Breast epithelium (tissue), 4 donors: ENCODE measurements at regions not wholly inside any gene's neighbourhood (a gene's known extent, or its start where the extent isn't known, plus 50 kb on each side); places are given as distances from the start of the nearest gene placed in this dataset.

Source experiments
- DNase-seq, 2 donors: peaks; one replicate each; pipeline ENCODE4 v3.0.0-alpha.2; 2019; ENCODE audit warnings: low spot score in 2 of 2
- H3K27ac ChIP-seq, 2 donors: fragments of 200-600 bp; sonication (generic) in 1 of 2; one replicate each; pipeline ENCODE4 v1.5.1; 2016 to 2019; ENCODE audit warnings: mild to moderate bottlenecking in 1 of 2
- H3K27me3 ChIP-seq, 2 donors: fragments of 200-600 bp; sonication (generic) in 1 of 2; one replicate each; pipeline versions ENCODE4 v1.5.1 to v1.6.0; 2017 to 2019; ENCODE audit warnings: control low read depth in 1 of 2, mild to moderate bottlenecking in 1 of 2
- H3K36me3 ChIP-seq: fragments of 200-600 bp; one replicate; pipeline ENCODE4 v1.5.1; 2019
- H3K4me1 ChIP-seq, 2 donors: fragments of 200-600 bp; sonication (generic); one replicate each; pipeline ENCODE4 v1.5.1; 2016 to 2019; ENCODE audit warnings: control low read depth in 1 of 2
- H3K4me3 ChIP-seq, 3 donors: fragments of 200-600 bp; sonication (generic); 1 replicate in 2 of 3; 2 replicates in 1 of 3; pipeline ENCODE4 v1.5.1; 2016 to 2019; ENCODE audit warnings: mild to moderate bottlenecking in 3 of 3, moderate library complexity in 2 of 3
- H3K9me3 ChIP-seq, 2 donors: fragments of 200-600 bp; sonication (generic) in 1 of 2; one replicate each; pipeline ENCODE4 v1.5.1; 2016 to 2019; ENCODE audit warnings: control low read depth in 1 of 2
- CTCF ChIP-seq, 3 donors: fragments of 450-650 bp; IDR thresholded peaks; one replicate each; pipeline ENCODE4 v1.5.1; 2016 to 2017; ENCODE audit warnings: antibody characterized with exemption in 3 of 3, mild to moderate bottlenecking in 3 of 3, moderate library complexity in 3 of 3
- POLR2A ChIP-seq: fragments of 450-650 bp; IDR thresholded peaks from one replicate; pipeline ENCODE4 v1.6.1; 2016; ENCODE audit warnings: antibody characterized with exemption, mild to moderate bottlenecking, moderate library complexity
- POLR2AphosphoS5 ChIP-seq, 3 donors: sonication (generic); formaldehyde crosslinking; IDR thresholded peaks; one replicate each; pipeline ENCODE4 v1.6.1; 2017; ENCODE audit warnings: antibody characterized with exemption in 3 of 3
- intact Hi-C: fragments of 100-400 bp; cut with DNase I; formaldehyde crosslinking; loops from one replicate; pipeline ENCODE4 v1.15.1; 2023; ENCODE audit warnings: low total_unique reads

GRCh38 chr22:47629273-47629711 lies 866.8 kb downstream of the TBC1D22A start:
- Histone ChIP-seq H3K9me3 (no peaks in the 10 kb centered on the region), H3K4me3 (no peak overlapping the region), H3K36me3 (no peaks in the 10 kb centered on the region), H3K27me3 (peaks cover 0 to 51% of the 10 kb centered on the region in 2 donors), H3K27ac (no peak overlapping the region), H3K4me1 (no peaks in the 10 kb centered on the region)
- DNase-seq: peak in 1 of 2 donors; percentile 3
- intact Hi-C loops: no loop called here
- TF ChIP-seq CTCF (IDR thresholded peaks at IDR 0.05) (no peak), POLR2AphosphoS5 (IDR thresholded peaks at IDR 0.05) (no peak), POLR2A (no peak)

GRCh38 chr22:47628477-47629272 lies 866.2 kb downstream of the TBC1D22A start:
- Histone ChIP-seq H3K9me3 (no peaks in the 10 kb centered on the region), H3K36me3 (no peaks in the 10 kb centered on the region), H3K4me1 (no peaks in the 10 kb centered on the region), H3K27me3 (peaks cover 0 to 55% of the 10 kb centered on the region in 2 donors), H3K27ac (no peak overlapping the region), H3K4me3 (no peak overlapping the region)
- DNase-seq: no peak
- TF ChIP-seq POLR2AphosphoS5 (IDR thresholded peaks at IDR 0.05): no peak
- TF ChIP-seq CTCF (IDR thresholded peaks at IDR 0.05): no peak
- TF ChIP-seq POLR2A: no peak
- intact Hi-C loops: no loop called here

GRCh38 chr22:47627556-47628253 lies 865.3 kb downstream of the TBC1D22A start:
- intact Hi-C loops: no loop called here
- H3K27ac ChIP-seq: no peak overlapping the region
- DNase-seq: no peak
- H3K4me1 ChIP-seq: no peaks in the 10 kb centered on the region
- no peaks in the 10 kb centered on the region for H3K9me3 ChIP-seq
- no peaks in the 10 kb centered on the region for H3K36me3 ChIP-seq
- H3K27me3 ChIP-seq: peaks cover 0 to 65% of the 10 kb centered on the region in 2 donors
- no peak overlapping the region for H3K4me3 ChIP-seq
- TF ChIP-seq POLR2A (no peak), POLR2AphosphoS5 (IDR thresholded peaks at IDR 0.05) (no peak), CTCF (IDR thresholded peaks at IDR 0.05) (no peak)

GRCh38 chr22:47626428-47627390 lies 864.3 kb downstream of the TBC1D22A start:
- Histone ChIP-seq H3K4me3 (no peak overlapping the region), H3K27ac (no peak overlapping the region), H3K4me1 (no peaks in the 10 kb centered on the region), H3K9me3 (no peaks in the 10 kb centered on the region), H3K36me3 (no peaks in the 10 kb centered on the region), H3K27me3 (peaks cover 0 to 63% of the 10 kb centered on the region in 2 donors)
- intact Hi-C loops: no loop called here
- TF ChIP-seq CTCF (IDR thresholded peaks at IDR 0.05) (no peak), POLR2AphosphoS5 (IDR thresholded peaks at IDR 0.05) (no peak)
- DNase-seq: no peak
